CD4-positive, alpha-beta T cell treated with Interleukin-6 at 100 ng/mL for 8 hours (primary cell): ENCODE measurements at regions not wholly inside any gene's neighbourhood (a gene's known extent, or its start where the extent isn't known, plus 50 kb on each side); places are given as distances from the start of the nearest gene placed in this dataset.

Experiments
- DNase-seq: peaks from one replicate; pipeline ENCODE4 v3.0.0-alpha.2; 2020; ENCODE audit warnings: mixed read lengths, low spot score

GRCh38 chr4:18942874-18943273 lies 921.3 kb upstream of the LCORL start:
- DNase-seq: no peak

DNA sequence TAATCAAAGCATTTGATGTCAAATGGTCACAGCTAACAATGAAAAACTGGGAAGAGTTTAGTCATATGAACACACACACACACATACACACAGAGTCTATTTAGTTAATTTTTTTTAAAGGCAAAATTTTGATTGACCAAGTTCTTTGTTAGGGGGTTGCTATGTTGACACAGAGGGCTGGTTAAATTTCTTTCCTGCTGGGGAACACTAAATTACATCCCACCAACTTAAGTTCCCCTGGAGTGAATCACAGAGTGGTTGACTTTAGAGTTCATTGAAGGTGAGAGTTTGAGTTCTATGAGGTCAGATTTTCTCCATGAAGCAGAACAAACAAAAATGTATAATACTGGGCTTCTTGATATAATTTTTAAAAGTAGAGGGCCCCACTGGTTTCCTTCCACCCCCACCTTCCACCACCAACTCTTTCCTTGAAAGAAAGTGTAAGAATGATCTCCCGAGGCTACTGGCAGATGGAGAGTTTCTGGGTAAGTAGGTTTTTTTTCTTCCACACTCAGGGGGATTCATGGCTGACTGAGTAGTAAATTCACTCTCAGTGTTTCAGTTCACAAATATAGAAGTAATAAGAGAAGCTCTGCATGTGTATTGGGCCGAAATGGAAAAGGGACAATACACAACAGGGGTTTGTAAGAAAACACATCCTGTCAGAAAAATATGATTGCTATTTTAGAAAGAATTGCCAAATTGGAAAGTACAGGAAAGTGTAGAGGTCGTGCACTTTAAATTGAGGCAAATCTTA lies 917.0 kb upstream of the LCORL start:
- DNase-seq: no peak

GRCh38 chr4:18937746-18938145 lies 916.2 kb upstream of the LCORL start:
- no peak for DNase-seq

GRCh38 chr4:18937080-18937479 lies 915.5 kb upstream of the LCORL start:
- no peak for DNase-seq

DNA sequence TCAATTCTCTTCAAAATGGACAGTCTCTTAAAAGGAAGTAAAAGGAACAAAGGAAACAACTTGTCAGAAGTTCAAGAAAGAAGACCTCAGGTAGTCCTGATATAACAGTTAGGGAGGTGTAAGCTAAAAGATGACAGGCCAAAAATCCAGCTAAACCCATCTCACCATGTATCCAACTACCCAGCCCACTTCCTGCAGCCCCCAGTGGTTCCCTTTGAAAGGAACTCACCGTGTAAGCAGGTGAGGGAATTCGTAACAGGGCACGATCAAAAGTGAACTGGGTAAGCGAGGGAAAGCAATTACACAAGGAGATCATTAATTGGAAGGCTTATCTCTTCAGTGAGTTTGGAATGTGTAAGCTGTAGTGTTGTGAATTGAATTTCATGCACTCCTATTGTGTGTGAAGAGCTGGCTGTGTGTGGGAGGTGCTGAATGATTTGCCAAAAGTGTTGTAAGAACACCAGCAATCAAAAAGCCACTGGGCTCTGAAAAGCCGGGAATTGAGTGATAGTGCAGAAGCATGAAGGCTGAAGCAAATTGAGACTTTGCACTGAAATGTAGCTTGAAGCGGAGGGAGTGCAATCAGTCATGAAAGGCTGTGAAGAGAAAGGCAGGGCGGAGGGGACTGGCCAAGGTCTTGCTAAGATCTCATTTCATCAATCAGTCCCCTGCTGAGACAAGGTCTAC lies 914.2 kb upstream of the LCORL start:
- no peak for DNase-seq

GRCh38 chr4:18934197-18934596 lies 912.6 kb upstream of the LCORL start:
- DNase-seq: no peak

DNA sequence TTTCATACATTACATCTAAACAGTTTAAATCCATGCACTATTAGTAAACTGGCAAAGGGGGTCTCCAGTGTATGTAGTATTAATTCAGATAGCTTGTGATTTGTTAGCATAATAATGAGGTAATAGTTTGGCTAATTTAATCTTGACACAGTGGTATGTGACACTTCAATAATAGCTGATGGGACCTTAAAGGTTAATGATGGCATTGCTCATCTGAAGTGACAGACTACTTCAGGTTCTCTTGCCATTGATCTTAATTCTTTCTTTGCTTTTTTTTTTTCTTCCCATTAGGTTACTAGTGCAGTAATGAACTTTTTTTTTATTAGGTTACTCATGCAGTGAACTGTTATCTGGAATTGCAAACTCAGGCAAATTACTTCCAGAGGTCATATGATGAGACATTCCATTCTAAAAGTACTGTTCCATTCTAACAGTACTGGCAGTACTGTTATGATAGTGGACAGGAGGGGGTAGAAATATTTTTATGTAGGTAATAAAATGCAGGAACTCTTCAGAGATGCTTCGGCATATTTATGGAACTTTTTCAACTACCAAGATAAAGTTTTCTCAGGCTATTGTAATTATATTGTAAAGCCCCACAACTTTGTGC lies 911.3 kb upstream of the LCORL start:
- DNase-seq: no peak

GRCh38 chr4:18931643-18932377 lies 910.3 kb upstream of the LCORL start:
- DNase-seq: no peak

GRCh38 chr4:18930487-18930886 lies 908.9 kb upstream of the LCORL start:
- no peak for DNase-seq

GRCh38 chr4:18923496-18924161 lies 902.1 kb upstream of the LCORL start:
- DNase-seq: no peak

DNA sequence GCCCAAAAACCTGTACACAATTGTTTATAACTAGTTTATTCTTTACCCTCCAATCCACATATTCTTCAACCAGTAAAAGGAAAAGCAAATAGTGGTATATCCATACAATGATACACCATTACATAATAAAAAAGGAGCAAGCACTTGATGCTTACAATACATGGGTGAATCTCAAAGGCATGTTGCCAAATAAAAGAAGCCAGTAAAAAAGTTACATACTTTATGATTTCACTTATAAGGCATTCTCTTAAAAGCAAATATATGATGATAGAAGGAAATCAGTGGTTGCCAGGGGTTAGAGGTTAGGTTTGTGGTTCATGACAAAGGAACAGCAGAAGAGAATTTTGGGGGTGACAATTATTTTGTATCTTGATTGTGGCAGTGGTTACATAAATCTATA lies 896.1 kb upstream of the LCORL start:
- DNase-seq: no peak

DNA sequence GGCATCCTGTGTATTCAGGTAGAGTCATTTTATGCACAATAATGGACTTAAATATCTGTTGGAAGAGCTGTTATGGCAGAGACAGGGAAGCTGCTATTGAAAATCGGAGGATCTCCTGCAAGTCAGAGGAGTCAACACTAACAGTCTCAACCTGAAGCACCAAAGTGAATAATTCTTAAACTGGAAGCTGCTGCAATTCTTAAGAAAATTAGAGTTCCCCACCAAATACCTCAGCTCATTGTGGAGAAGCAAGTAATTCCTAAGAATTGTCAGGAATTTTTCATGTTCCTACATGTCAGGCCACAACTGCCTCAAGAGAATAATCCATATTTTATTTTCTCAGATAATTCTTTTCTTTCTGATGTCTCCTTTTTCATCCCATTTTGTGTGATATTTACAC lies 892.6 kb upstream of the LCORL start:
- DNase-seq: no peak

DNA sequence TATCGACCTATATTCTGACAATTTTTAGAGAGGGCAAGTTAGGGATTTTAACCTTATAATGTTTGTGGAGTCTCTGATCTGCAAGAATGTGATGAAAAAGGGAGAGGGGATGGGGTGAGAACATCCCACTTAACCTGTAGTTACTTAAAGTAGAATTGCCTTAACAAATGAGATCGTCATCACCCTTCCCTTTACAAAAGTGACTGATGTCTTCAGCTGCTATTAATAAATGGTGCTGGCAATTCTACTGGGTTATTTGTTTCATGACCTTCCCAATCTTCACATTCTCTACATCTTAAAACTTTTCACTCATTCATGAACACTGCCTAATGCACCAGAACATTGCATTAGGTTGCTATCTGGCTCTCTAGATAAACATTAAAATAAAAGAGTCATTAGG lies 873.4 kb upstream of the LCORL start:
- DNase-seq: no peak

- no peak for DNase-seq
These were observed 860.9 kb upstream of the LCORL start for GRCh38 chr4:18882468-18882867.

- DNase-seq: no peak
These were observed 860.0 kb upstream of the LCORL start for GRCh38 chr4:18881556-18881955.

GRCh38 chr4:18880871-18881270 lies 859.3 kb upstream of the LCORL start:
- DNase-seq: no peak

DNA sequence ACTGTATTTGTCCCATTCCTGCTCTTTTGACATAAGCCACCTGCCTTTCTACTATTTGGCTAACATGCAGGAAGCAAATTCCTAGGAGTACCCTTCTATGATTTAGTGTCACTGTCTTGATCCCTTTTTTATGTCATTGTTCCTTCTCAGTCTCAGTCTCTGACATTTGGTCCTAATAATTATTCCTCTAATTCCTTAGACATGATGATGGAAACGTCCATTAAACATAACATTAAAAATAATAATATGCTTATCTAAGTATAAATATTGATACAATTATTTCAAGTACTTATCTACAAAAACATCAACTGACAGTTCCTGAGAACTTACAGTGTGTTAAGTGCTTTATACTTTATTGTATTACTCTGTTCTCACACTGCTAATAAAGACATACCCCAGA lies 857.0 kb upstream of the LCORL start:
- no peak for DNase-seq

DNA sequence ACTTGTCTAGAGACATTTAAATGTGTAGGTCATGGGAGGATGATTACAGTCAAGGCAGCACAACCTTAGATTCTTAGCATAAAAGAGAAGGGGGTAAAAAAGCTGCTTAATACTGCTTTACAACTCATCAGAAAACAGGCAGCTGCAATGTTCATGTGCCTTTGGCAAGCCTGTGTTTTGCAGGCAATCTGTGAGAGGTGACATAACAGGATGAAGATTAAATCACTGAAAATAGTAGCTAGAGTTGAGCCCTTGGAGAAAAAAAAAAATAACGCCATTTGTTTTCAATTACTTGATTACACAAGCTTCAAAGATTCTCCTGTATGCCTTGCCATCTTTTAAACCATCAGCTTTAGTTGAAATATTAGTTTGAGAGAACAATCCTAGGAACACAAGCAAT lies 847.6 kb upstream of the LCORL start:
- DNase-seq: no peak

GRCh38 chr4:18860836-18861530 lies 839.4 kb upstream of the LCORL start:
- no peak for DNase-seq

DNA sequence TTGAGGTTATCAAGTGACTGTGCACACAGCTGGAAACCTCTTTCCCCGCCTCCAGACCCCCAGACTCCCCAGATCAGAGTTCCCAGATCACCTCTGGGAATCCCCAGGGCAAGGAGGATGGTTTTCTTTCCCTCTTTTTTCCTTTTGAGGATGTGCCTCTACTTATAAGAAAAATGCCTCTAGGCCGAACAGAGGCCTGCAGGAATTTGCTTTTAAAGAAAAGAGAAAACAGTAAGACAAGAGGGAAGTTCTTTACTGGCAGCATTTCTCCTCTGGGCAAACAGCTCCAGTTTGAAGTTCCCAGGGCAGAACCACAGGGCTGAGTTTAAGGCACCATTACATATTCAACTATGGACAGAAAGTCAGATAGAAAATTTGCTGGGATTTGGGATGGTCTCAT lies 837.9 kb upstream of the LCORL start:
- DNase-seq: no peak

GRCh38 chr4:18858229-18858922 lies 836.8 kb upstream of the LCORL start:
- DNase-seq: no peak
